Astrocyte of the cerebellum (primary cell): ENCODE measurements at regions not wholly inside any gene's neighbourhood (a gene's known extent, or its start where the extent isn't known, plus 50 kb on each side); places are given as distances from the start of the nearest gene placed in this dataset.

Source experiments
- DNase-seq: peaks from one replicate; pipeline ENCODE4 v3.0.0-alpha.2; 2011; ENCODE audit warnings: low read depth
- H3K4me3 ChIP-seq: 2 replicates; pipeline ENCODE4 v1.5.1; 2011; ENCODE audit warnings: mild to moderate bottlenecking, low read depth, low read length, moderate library complexity
- in situ Hi-C: cut with HindIII; loops from 2 replicates; pipeline ENCODE4 v1.10.0; 2017; ENCODE audit warnings: low sequenced_read_pairs
- TF ChIP-seq, protein P1 (sequence below): IDR thresholded peaks from 2 replicates; pipeline ENCODE4 v1.5.1; 2012; ENCODE audit warnings: low read length, low read depth, moderate library complexity, mild to moderate bottlenecking; ENCODE audit errors: missing control alignments

- no peak for DNase-seq
- in situ Hi-C loops: no loop called here
- TF ChIP-seq, protein P1, sequence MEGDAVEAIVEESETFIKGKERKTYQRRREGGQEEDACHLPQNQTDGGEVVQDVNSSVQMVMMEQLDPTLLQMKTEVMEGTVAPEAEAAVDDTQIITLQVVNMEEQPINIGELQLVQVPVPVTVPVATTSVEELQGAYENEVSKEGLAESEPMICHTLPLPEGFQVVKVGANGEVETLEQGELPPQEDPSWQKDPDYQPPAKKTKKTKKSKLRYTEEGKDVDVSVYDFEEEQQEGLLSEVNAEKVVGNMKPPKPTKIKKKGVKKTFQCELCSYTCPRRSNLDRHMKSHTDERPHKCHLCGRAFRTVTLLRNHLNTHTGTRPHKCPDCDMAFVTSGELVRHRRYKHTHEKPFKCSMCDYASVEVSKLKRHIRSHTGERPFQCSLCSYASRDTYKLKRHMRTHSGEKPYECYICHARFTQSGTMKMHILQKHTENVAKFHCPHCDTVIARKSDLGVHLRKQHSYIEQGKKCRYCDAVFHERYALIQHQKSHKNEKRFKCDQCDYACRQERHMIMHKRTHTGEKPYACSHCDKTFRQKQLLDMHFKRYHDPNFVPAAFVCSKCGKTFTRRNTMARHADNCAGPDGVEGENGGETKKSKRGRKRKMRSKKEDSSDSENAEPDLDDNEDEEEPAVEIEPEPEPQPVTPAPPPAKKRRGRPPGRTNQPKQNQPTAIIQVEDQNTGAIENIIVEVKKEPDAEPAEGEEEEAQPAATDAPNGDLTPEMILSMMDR: no peak
Measured at GRCh38 chr21:41668051-41668541, 98.8 kb downstream of the RIPK4 start.

DNA sequence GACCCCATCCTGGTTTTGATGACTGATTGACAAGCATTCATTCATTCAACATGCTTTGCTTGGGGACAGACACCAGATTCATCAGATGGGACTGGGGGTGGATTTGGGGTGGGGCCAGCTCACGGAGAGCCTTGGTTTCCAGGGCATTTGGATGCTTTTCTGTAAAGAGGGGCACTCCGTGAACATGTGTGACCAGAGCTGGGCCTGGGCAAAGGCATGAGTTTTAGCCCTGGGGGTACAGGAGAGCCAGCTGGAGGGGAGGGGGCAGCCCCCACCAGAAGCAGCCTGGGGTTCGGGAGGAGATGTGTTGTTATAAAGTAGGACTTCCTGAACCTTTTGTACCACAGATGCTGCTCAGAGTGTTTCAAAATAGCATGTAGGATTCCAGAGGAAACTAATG, 99.7 kb downstream of the RIPK4 start:
- no peak overlapping the region for H3K4me3 ChIP-seq
- in situ Hi-C loops: no loop called here
- DNase-seq: no peak
- TF ChIP-seq, protein P1: no peak

More at GRCh38 chr21:41668051-41668541, 98.8 kb downstream of the RIPK4 start:
- no peak overlapping the region for H3K4me3 ChIP-seq

DNA sequence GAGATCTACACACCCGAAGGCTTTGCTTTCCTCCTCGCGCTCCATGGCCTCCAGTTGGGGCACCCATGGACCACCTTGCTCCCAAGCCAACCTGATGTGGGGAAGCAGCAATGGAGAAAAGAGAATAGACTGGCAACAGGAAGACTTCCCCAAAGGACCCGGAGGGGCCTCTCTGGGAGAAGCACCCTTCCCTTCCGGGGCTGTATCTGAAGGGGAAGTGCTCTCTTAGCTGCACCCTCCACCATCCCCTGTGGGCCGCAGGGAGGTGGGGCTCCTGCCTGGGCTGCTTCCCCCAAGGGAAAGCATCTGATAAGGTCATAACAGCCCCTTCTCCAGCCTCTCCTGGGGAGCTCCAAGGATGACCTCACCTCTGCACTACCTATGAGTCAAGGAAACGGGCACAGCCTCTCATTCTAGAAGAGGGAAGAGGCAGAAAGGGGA, 100.2 kb downstream of the RIPK4 start:
- in situ Hi-C loops: no loop called here
- TF ChIP-seq, protein P1: no peak
- H3K4me3 ChIP-seq: no peak overlapping the region
- DNase-seq: no peak

GRCh38 chr21:41665766-41666595, 100.9 kb downstream of the RIPK4 start:
- no peak for DNase-seq
- TF ChIP-seq, protein P1: no peak
- in situ Hi-C loops: no loop called here
- no peak overlapping the region for H3K4me3 ChIP-seq

- H3K4me3 ChIP-seq: no peak overlapping the region
- no peak for DNase-seq
Measured at GRCh38 chr21:41664881-41665765, 101.7 kb downstream of the RIPK4 start.

More at GRCh38 chr21:41664881-41665765, 101.7 kb downstream of the RIPK4 start:
- TF ChIP-seq, protein P1: no peak
- in situ Hi-C loops: no loop called here
